ENCODE measurements at regions not wholly inside any gene's neighbourhood (a gene's known extent, or its start where the extent isn't known, plus 50 kb on each side); places are given as distances from the start of the nearest gene placed in this dataset.

- TF ChIP-seq TCF12 (IDR thresholded peaks at IDR 0.05; ENCODE audit: low read depth) (no peak), MAX (IDR thresholded peaks at IDR 0.05) (no peak), YY1 (IDR thresholded peaks at IDR 0.05; ENCODE audit: low read depth) (no peak), TAF1 (IDR thresholded peaks at IDR 0.05; ENCODE audit: low read depth) (no peak)
Observed at GRCh38 chr5:23823521-23823920, 316.1 kb downstream of the PRDM9 start.
